Adrenal gland (tissue), 9 donors: ENCODE measurements at regions not wholly inside any gene's neighbourhood (a gene's known extent, or its start where the extent isn't known, plus 50 kb on each side); places are given as distances from the start of the nearest gene placed in this dataset.

ENCODE experiments used
- DNase-seq, 7 donors: peaks; one replicate each; pipeline ENCODE4 v3.0.0-alpha.2; 2019 to 2020
- H3K27ac ChIP-seq, 5 donors: fragments of 200-600 bp; sonication (generic) in 4 of 5; 1 replicate in 3 of 5; 2 replicates in 2 of 5; pipeline versions ENCODE4 v1.5.1 to v1.8.0; 2016 to 2020; ENCODE audit warnings: mild to moderate bottlenecking in 1 of 5
- H3K27me3 ChIP-seq: fragments of 200-600 bp; 2 replicates; pipeline ENCODE4 v1.8.0; 2021
- H3K36me3 ChIP-seq, 2 donors: fragments of 200-600 bp; replicated peaks in 1 of 2; 1 replicate in 1 of 2; 2 replicates in 1 of 2; pipeline versions ENCODE4 v1.5.1 to v1.8.0; 2018 to 2022
- H3K4me1 ChIP-seq, 2 donors: fragments of 200-600 bp; replicated peaks in 1 of 2; 1 replicate in 1 of 2; 2 replicates in 1 of 2; pipeline versions ENCODE4 v1.5.1 to v1.8.0; 2018 to 2021
- H3K4me3 ChIP-seq, 4 donors: fragments of 200-600 bp; sonication (generic) in 3 of 4; one replicate each; pipeline ENCODE4 v1.5.1; 2016 to 2018
- H3K9me3 ChIP-seq, 3 donors: fragments of 200-600 bp; sonication (generic) in 1 of 3; replicated peaks in 1 of 3; 1 replicate in 2 of 3; 2 replicates in 1 of 3; pipeline versions ENCODE4 v1.5.1 to v1.8.0; 2016 to 2021
- POLR2A ChIP-seq, 2 donors: fragments of 450-650 bp; IDR thresholded peaks; one replicate each; pipeline ENCODE4 v1.6.1; 2017; ENCODE audit warnings: antibody characterized with exemption in 2 of 2, mild to moderate bottlenecking in 2 of 2, moderate library complexity in 1 of 2
- WGBS, 4 donors: extraction: QIAGEN DNeasy Blood & Tissue Kit in 2 of 4; methylation state at CpG; one replicate each; pipeline versions ENCODE4 v1.1.5 to v1.1.7; 2013 to 2017; 5-methylcytosine and 5-hydroxymethylcytosine counted together
- intact Hi-C, 2 donors: fragments of 100-400 bp; cut with DNase I; formaldehyde crosslinking; loops; one replicate each; pipeline versions ENCODE4 v1.14.1 to v1.15.0; 2022 to 2023
- TF ChIP-seq, protein P1 (sequence below), 6 experiments: fragments of 450-650 bp in 4 of 6; fragments of 200-600 bp in 2 of 6; sonication (generic) in 1 of 6; IDR thresholded peaks; 1 replicate in 5 of 6; 2 replicates in 1 of 6; pipeline versions ENCODE4 v1.5.1 to v1.8.0; 2016 to 2021; ENCODE audit warnings: antibody characterized with exemption in 6 of 6, mild to moderate bottlenecking in 2 of 6, moderate library complexity in 1 of 6
- donor health status: healthy with polysubstance abuse.
- donor health status: Bipolar disorder and iron deficiency.
- donor health status: DM: yes; HTN: yes; CAD: no.
- donor health status: DM: no; HTN: no; CAD: no.
- donor health status: DM: no; HTN: no; CAD: no.

DNA sequence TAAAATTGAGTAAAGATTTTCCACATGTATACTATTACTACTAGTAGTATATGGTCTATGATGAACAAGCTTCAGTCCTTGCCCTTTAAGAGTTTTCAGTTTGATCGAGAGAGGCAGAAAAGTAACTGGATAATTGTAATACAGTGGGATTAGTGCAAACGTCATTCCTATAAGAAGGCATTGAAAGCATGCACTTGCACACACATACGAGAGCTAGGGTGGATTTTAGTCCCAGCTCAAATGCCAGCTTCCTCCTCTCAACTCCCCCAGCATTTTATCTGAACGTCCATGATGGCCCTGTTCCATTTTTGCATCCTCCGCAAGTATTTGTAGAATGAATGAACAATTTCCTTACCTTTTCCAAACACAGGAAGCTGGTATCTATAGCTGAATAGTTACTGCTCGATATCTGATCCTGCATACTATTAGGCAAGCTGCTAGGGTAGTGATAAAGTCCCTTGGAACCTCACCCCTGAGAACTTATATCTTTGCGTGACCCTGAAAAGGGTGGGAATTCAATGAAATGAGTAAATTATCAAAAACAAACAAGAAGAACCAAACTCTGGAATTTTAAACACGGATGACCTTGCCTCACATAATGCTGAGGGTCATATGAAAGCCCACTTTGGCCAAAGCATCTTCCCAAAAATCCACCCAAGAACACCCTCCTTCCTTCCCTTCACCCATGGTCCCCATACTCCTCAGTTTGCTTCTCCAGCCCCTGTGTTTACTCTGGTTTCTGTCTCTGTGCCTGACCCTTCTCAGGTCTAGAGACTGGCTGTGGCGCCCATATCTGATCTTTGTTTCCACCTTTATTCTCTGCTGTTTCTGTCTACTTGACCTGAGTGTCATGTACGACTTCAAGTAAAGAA lies 60.5 kb downstream of the TMEM100 start:
- Histone ChIP-seq H3K4me3 (no peak overlapping the region), H3K4me1 (no peaks in the 10 kb centered on the region), H3K9me3 (no peaks in the 10 kb centered on the region), H3K36me3 (no peaks in the 10 kb centered on the region), H3K27ac (no peak overlapping the region), H3K27me3 (no peaks in the 10 kb centered on the region)
- intact Hi-C loops, result no loop called here
- TF ChIP-seq POLR2A (IDR thresholded peaks at IDR 0.05), result no peak
- TF ChIP-seq, protein P1, sequence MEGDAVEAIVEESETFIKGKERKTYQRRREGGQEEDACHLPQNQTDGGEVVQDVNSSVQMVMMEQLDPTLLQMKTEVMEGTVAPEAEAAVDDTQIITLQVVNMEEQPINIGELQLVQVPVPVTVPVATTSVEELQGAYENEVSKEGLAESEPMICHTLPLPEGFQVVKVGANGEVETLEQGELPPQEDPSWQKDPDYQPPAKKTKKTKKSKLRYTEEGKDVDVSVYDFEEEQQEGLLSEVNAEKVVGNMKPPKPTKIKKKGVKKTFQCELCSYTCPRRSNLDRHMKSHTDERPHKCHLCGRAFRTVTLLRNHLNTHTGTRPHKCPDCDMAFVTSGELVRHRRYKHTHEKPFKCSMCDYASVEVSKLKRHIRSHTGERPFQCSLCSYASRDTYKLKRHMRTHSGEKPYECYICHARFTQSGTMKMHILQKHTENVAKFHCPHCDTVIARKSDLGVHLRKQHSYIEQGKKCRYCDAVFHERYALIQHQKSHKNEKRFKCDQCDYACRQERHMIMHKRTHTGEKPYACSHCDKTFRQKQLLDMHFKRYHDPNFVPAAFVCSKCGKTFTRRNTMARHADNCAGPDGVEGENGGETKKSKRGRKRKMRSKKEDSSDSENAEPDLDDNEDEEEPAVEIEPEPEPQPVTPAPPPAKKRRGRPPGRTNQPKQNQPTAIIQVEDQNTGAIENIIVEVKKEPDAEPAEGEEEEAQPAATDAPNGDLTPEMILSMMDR (IDR thresholded peaks at IDR 0.05), result no peak
- 67 to 78% (median 75%) methylated on average over 10 of the region's 10 CpGs for WGBS, 4 donors
- no peak for DNase-seq

DNA sequence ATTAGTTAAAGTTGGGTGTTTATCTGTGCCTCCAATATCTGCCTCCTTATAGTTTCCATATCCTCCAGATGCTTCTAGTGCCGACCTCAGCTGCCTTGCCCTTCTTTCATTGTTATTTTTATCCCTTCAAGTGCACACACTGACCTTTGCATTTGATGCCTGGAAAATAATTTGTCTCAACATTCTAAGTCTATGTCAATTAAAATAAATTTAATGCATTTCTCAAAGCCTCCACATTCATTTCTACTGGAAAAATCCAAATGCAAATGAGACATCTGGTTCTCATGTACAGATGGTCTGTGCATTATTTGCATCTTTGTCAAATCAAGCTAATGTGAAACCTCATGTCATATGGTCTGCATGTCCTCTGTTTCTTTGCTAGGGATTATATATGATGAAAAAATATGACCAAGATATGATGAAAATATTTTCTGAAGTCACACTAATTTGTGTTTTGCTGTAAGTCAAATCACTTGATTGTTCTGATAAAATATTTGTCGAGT lies 61.4 kb downstream of the TMEM100 start:
- H3K27me3 ChIP-seq, result no peaks in the 10 kb centered on the region
- DNase-seq, result no peak
- no peaks in the 10 kb centered on the region for H3K9me3 ChIP-seq

DNA sequence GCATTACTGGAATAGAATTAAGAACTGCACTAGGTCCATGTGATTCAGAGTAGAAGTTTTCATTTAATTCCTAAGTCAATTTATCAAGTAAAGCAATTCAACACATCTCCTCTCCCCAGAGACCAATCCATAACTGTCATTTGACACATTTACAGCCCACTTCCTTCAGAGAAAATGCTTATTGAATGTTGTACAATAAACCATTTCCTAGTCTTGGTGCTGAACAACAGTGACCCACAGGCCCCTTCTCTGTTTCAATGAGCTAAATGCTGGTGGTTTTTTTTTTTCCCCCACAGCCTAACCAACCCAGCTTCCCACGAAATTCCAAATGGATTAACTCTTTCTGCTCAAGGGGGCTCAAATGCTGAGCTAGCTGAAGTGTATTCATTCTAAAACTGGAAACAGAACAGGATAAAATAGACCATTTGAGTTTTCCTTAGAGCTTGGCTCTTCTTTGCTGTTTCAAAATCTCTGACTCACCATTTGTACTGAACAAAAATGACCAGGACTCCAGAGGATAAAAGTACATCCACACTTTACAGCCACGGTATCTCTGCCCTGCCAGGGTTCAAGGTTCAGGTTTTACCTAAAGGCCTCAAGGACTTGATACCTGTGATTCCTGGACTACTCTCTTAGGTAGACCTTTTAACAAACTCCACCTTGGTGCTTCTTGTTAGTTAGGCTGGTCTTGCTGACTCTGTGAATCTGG lies 62.3 kb downstream of the TMEM100 start:
- Histone ChIP-seq H3K27ac (peak overlapping the region in 1 of 5 donors; percentile 32), H3K9me3 (no peaks in the 10 kb centered on the region), H3K4me3 (no peak overlapping the region), H3K36me3 (no peaks in the 10 kb centered on the region), H3K27me3 (no peaks in the 10 kb centered on the region), H3K4me1 (no peaks in the 10 kb centered on the region)
- DNase-seq, result no peak
- WGBS, 4 donors, result 15 to 29% (median 27%) methylated on average over 2 of the region's 2 CpGs
- intact Hi-C loops, result no loop called here
- TF ChIP-seq, protein P1 (IDR thresholded peaks at IDR 0.05), result no peak
- no peak for TF ChIP-seq POLR2A (IDR thresholded peaks at IDR 0.05)

More for the DNA sequence above, 61.4 kb downstream of the TMEM100 start:
- Histone ChIP-seq H3K4me1 (no peaks in the 10 kb centered on the region), H3K36me3 (no peaks in the 10 kb centered on the region), H3K4me3 (no peak overlapping the region), H3K27ac (no peak overlapping the region)
- TF ChIP-seq, protein P1 (IDR thresholded peaks at IDR 0.05), result no peak
- no peak for TF ChIP-seq POLR2A (IDR thresholded peaks at IDR 0.05)
- 56 to 65% (median 62%) methylated on average over 2 of the region's 2 CpGs for WGBS, 4 donors
- intact Hi-C loops, result no loop called here

DNA sequence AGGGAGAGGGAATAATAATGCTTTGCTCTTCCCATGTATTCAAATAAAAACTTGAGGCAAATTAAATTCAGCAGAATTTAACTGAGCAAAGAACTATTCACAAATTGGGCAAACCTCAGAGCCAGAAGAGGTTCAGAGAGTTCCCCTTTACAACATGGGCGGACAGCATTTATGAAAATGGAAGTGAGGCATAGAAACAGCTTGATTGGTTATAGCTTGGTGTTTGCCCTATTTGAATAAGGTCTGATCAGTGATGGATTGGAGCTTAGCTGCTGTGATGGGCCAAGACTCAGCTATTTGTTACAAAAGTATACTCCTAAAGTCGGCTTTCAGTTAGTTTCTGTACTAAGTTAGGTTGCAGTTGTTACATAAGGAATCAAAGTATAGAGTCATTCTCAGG lies 63.0 kb downstream of the TMEM100 start:
- H3K36me3 ChIP-seq, result no peaks in the 10 kb centered on the region
- no peaks in the 10 kb centered on the region for H3K27me3 ChIP-seq
- intact Hi-C loops, result no loop called here
- WGBS, 4 donors, result 77 to 87% (median 81%) methylated on average over 2 of the region's 2 CpGs
- no peak overlapping the region for H3K27ac ChIP-seq
- no peak for TF ChIP-seq POLR2A (IDR thresholded peaks at IDR 0.05)
- TF ChIP-seq, protein P1 (IDR thresholded peaks at IDR 0.05), result no peak
- H3K4me3 ChIP-seq, result no peak overlapping the region
- DNase-seq, result no peak
- H3K9me3 ChIP-seq, result no peaks in the 10 kb centered on the region
- peaks cover 0 to 5% of the 10 kb centered on the region in 2 donors for H3K4me1 ChIP-seq
